GM19328 (cell line): ENCODE measurements at regions not wholly inside any gene's neighbourhood (a gene's known extent, or its start where the extent isn't known, plus 50 kb on each side); places are given as distances from the start of the nearest gene placed in this dataset.

ENCODE experiments used
- ATAC-seq: cut with Tn5 transposase; IDR thresholded peaks from one replicate; pipeline ENCODE4 v1.9.1; 2021; ENCODE audit warnings: mild to moderate bottlenecking, moderate library complexity; ENCODE audit not compliant: unreplicated experiment

- ATAC-seq = no peak
Measured at GRCh38 chr2:160630801-160631590, 137.4 kb upstream of the RBMS1 start.

- no peak for ATAC-seq
Measured at GRCh38 chr2:160632084-160632975, 138.7 kb upstream of the RBMS1 start.

GRCh38 chr2:160634436-160634835 lies 140.8 kb upstream of the RBMS1 start:
- ATAC-seq = no peak

DNA sequence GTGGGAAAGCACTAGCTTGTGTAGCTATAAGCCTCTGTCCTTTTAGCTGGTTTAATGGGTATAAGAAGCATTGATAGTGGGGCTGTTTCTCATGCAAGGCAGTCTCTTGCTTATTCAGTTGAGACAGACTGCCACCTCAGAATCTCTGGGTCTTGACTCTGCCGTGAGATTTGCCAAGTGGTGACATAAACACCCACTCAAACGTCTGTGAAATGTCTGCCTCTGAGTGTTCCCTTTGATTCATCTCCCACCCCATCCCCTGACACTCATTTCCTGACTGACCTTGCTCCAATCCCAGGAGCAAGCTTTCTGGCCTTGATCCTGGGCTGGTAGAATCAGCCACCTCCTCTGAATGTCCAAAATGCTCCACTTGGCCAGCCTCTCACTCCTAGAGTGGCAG lies 141.9 kb upstream of the RBMS1 start:
- no peak for ATAC-seq

GRCh38 chr2:160639472-160639871 lies 145.9 kb upstream of the RBMS1 start:
- ATAC-seq = no peak

GRCh38 chr2:160646684-160647444 lies 153.3 kb upstream of the RBMS1 start:
- no peak for ATAC-seq

DNA sequence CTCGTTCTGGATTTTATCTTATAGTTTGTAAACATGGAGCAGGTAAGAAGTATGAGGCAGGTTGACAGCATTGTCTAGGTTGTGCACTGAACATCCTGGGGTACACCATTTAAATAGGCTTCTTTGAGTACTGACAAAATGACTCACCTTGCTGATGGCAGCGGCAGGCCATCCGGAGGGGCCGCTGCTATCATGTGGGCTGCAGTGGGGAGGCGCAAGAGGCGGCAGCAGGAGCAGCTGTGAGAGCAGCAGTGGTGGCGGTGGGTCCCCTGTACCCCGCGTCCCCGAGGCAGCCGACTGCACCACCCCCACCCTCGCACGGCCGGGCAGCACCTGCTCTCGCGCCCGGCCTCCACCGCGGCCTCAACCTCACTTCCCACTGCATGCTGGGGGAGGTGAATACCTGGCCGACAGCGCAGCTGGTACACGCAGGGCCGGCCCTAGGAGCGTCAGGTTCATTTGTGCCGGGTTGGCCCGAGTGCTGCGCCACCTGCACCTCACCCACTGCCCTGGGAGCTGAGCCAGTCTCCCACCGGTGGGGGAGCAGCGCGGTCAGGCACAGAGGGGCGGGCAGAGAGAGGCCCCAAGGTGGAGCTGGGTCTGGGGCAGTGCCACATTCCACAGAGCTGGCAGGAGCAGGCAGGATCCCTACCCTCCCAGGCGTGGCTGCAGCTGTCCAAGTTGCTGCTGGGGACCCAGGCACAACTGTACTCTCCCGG lies 154.5 kb upstream of the RBMS1 start:
- no peak for ATAC-seq

GRCh38 chr2:160649698-160650097 lies 156.1 kb upstream of the RBMS1 start:
- ATAC-seq = no peak

- no peak for ATAC-seq
Measured at GRCh38 chr2:160650196-160651118, 156.8 kb upstream of the RBMS1 start.

DNA sequence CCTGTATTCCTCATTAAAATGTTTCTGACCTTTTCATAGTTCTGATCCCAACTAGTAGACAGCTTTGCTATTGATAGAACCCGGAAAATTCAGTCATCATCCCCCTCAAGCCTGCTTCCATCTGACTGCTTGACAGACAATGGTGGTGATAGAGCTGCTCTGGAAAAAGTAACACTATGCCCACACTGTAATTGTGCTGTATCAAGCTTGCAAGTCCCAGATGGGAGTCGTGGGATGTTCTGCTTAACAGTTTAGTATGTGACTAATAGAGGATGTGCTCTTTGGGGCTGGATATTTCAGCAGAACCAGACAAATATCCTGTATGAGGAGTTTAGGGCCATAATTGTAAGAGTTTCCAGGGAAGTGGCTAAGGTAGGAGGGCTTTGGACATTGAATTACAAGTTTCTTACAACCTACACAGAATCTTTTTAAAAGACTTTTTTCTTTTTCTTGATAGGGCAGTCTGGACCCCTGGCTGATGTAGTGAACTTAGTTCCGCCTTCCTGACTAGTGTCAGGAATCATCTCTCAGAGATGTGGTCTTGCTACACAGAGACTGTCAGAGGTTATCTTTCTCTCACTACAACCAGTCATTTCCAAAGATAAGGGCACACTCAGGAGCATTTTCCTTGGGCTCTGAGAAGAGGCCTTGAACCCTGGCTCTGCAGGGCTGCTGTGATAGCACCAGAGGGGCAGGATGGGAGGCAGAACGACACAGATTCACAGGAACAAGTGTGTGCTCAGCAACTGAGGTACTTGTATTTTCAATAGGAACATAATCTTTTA lies 158.0 kb upstream of the RBMS1 start:
- ATAC-seq = no peak

DNA sequence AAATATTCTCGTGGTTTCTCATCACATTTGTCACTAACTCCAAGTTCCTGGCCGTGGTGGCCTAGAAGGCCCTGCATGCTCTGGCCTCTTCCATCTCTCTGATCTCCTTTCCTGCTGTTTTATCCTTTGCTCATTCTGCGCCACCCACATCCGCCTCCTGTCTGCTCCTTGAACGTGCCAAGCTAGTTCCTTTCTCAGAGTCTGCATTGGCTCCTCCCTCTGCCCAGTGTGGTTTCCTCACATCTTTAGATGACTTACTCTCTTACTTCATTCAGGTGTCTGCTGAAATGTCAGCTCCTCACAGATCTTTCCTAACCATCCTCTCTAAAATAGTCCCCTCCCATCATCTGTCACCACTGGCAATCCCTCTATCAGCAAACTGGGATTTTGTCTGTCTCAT lies 158.6 kb upstream of the RBMS1 start:
- no peak for ATAC-seq

DNA sequence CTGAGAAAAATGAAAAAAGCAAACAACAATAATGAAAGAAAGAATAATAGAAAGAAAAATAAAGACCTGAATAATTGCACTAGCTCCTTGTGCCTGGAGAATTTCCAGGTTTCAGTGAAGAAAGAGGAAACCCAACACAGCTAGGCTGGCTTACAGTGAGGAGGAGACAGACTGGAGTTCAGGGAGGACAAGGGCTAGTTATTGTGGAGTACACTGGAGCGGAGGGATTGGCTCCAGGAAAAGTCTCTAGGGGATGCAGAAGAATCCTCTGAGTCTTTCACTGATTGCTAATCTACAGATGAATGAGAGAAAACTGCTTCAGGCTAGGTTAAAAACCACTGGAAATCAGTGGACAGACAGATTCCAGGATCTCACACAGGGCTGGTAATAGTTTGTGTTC lies 163.6 kb upstream of the RBMS1 start:
- no peak for ATAC-seq

- no peak for ATAC-seq
Measured at GRCh38 chr2:160658851-160659250, 165.2 kb upstream of the RBMS1 start.

DNA sequence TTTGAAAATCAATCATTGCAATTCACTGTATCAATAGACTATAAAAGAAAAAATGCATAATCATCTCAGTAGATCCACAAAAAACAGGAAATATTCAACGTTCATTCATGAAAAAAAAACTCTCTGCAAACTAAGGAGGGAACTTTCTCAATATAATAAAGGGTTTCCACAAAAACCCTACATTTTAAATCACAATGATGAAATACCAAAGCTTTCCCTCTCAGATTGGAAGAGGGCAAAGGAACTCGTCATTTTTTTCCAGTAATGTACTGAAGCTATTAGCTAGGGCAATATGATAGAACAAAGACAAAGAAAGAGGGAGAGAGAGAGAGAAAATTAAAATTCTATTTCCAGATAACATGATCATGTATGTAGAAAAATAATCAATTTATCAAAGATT lies 167.1 kb upstream of the RBMS1 start:
- no peak for ATAC-seq

- no peak for ATAC-seq
Measured at GRCh38 chr2:160664603-160665140, 171.1 kb upstream of the RBMS1 start.

- ATAC-seq = no peak
Measured at GRCh38 chr2:160666154-160667060, 172.8 kb upstream of the RBMS1 start.

- no peak for ATAC-seq
Measured at GRCh38 chr2:160667811-160668210, 174.2 kb upstream of the RBMS1 start.

DNA sequence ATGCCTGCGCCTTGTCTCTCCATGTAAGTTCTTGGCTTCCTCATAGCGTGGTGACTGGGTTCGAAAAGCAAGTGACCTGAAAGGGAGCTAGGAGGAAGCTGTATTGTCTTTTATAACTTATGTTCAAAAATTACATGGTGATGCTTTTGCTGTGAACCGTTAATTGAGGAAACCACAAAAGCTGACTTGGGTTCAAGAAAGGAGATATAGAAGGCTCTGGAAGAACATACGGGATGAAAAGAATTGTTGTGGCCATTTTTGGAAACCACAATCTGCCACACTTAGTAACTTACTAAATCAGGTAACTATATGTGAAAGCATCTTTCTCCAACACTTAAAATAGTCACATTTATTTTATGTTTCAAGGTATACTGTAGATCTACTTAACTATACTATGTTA lies 177.0 kb upstream of the RBMS1 start:
- no peak for ATAC-seq
